ENCODE measurements at regions not wholly inside any gene's neighbourhood (a gene's known extent, or its start where the extent isn't known, plus 50 kb on each side); places are given as distances from the start of the nearest gene placed in this dataset.

- no peaks in the 10 kb centered on the region for H3K27me3 ChIP-seq (ENCODE audit: insufficient read depth, poor library complexity, severe bottlenecking)
- no peak for TF ChIP-seq CTCF (IDR thresholded peaks at IDR 0.05; ENCODE audit: insufficient read depth, low read length)
- no peak for TF ChIP-seq POLR2AphosphoS5 (IDR thresholded peaks at IDR 0.05; ENCODE audit: low read depth)
- no peak for TF ChIP-seq REST (IDR thresholded peaks at IDR 0.05; ENCODE audit: insufficient replicate concordance, low read depth)
- TF ChIP-seq SPI1 (IDR thresholded peaks at IDR 0.05; ENCODE audit: borderline replicate concordance, low read depth) = no peak
- TF ChIP-seq GABPA (IDR thresholded peaks at IDR 0.05; ENCODE audit: low read depth) = no peak
- H3K4me3 ChIP-seq (replicated peaks; ENCODE audit: insufficient read depth, low read length) = no peak overlapping the region
Measured at GRCh38 chr18:29123706-29124530, 947.0 kb upstream of the CDH2 start.

GRCh38 chr18:29104671-29105070 is 927.7 kb upstream of the CDH2 start:
- no peak for DNase-seq (ENCODE audit: low read depth in 1 of 2, low spot score in 1 of 2)
- Histone ChIP-seq H3K4me3 (replicated peaks; ENCODE audit: insufficient read depth, low read length) (no peak overlapping the region), H3K27ac (replicated peaks) (no peak overlapping the region), H3K27me3 (ENCODE audit: insufficient read depth, poor library complexity, severe bottlenecking) (no peaks in the 10 kb centered on the region)
- TF ChIP-seq GABPA (IDR thresholded peaks at IDR 0.05; ENCODE audit: low read depth) (no peak), POLR2AphosphoS5 (IDR thresholded peaks at IDR 0.05; ENCODE audit: low read depth) (no peak), REST (IDR thresholded peaks at IDR 0.05; ENCODE audit: insufficient replicate concordance, low read depth) (no peak), CTCF (IDR thresholded peaks at IDR 0.05; ENCODE audit: insufficient read depth, low read length) (no peak), SPI1 (IDR thresholded peaks at IDR 0.05; ENCODE audit: borderline replicate concordance, low read depth) (no peak)

More at GRCh38 chr18:29123706-29124530, 947.0 kb upstream of the CDH2 start:
- H3K27ac ChIP-seq (replicated peaks) = no peak overlapping the region
- DNase-seq (ENCODE audit: low read depth in 1 of 2, low spot score in 1 of 2) = no peak

GRCh38 chr18:29104227-29104626 is 927.3 kb upstream of the CDH2 start:
- DNase-seq (ENCODE audit: low read depth in 1 of 2, low spot score in 1 of 2) = no peak
- Histone ChIP-seq H3K27me3 (ENCODE audit: insufficient read depth, poor library complexity, severe bottlenecking) (no peaks in the 10 kb centered on the region), H3K27ac (replicated peaks) (no peak overlapping the region), H3K4me3 (replicated peaks; ENCODE audit: insufficient read depth, low read length) (no peak overlapping the region)
- TF ChIP-seq CTCF (IDR thresholded peaks at IDR 0.05; ENCODE audit: insufficient read depth, low read length) (no peak), POLR2AphosphoS5 (IDR thresholded peaks at IDR 0.05; ENCODE audit: low read depth) (no peak), SPI1 (IDR thresholded peaks at IDR 0.05; ENCODE audit: borderline replicate concordance, low read depth) (no peak), GABPA (IDR thresholded peaks at IDR 0.05; ENCODE audit: low read depth) (no peak), REST (IDR thresholded peaks at IDR 0.05; ENCODE audit: insufficient replicate concordance, low read depth) (no peak)
